ENCODE measurements at regions not wholly inside any gene's neighbourhood (a gene's known extent, or its start where the extent isn't known, plus 50 kb on each side); places are given as distances from the start of the nearest gene placed in this dataset.

DNA sequence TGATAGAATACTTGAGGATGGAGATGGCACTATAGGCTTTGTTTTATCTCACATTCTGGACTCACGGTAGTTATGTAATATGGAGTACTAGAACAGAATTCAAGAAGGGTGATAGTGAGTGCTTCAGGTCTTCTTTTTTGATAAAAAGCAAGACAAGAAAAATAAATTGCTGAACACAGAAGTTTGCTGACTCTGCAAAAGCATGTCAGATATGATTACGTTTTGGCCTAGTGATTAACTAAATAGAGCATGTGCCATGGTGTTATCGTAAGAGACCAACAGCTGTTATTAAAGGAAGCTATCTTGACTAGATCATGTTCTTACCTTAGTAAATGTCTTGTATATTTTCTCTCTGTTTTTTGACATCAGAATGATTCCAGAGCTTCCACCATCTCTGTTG, 436.9 kb upstream of the LCORL start:
- intact Hi-C loops (cut with micrococcal nuclease; ENCODE audit: unreplicated experiment): no loop called here
- no peaks in the 10 kb centered on the region for H4K20me1 ChIP-seq (ENCODE audit: insufficient read depth, low read length)
- no peaks in the 10 kb centered on the region for H3K36me3 ChIP-seq (replicated peaks in 1 of 2; ENCODE audit: control insufficient read depth in 1 of 2, insufficient read depth in 2 of 2, low read length in 2 of 2)
- no peak overlapping the region for H3K4me2 ChIP-seq (ENCODE audit: low read depth, low read length)
- TF ChIP-seq RBAK (CRISPR knock-in tag; IDR thresholded peaks at IDR 0.05) (no peak), MAFK (conservative IDR thresholded peaks at IDR 0.05 in 1 of 2, IDR thresholded peaks at IDR 0.05 in 1 of 2; ENCODE audit: low read length in 2 of 2) (peak; percentile 89 to 96), MAFF (IDR thresholded peaks at IDR 0.05; ENCODE audit: low read depth, low read length) (peak; percentile 92)
- TF ChIP-seq, protein P1, sequence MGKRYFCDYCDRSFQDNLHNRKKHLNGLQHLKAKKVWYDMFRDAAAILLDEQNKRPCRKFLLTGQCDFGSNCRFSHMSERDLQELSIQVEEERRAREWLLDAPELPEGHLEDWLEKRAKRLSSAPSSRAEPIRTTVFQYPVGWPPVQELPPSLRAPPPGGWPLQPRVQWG (CRISPR knock-in tag; IDR thresholded peaks at IDR 0.05; ENCODE audit: borderline replicate concordance, low read depth): no peak
- no peak overlapping the region for H3K4me3 ChIP-seq (replicated peaks in 1 of 3; ENCODE audit: insufficient read depth in 1 of 3, low read depth in 2 of 3, low read length in 3 of 3)
- WGBS (ENCODE audit: low lambda C conversion rate): 46% methylated on average over 3 of the region's 3 CpGs
- H3K27me3 ChIP-seq (ENCODE audit: control insufficient read depth in 1 of 2, insufficient read depth in 2 of 2, low read length in 2 of 2): no peaks in the 10 kb centered on the region
- ChIA-PET POLR2A (no interaction called here), CTCF (ENCODE audit: low intra/inter-chr PET ratio, low total read pairs) (no interaction called here)
- H3K79me2 ChIP-seq (ENCODE audit: insufficient read depth, low read length): no peaks in the 10 kb centered on the region
- H3K9ac ChIP-seq (ENCODE audit: insufficient read depth, low read depth, low read length): no peak overlapping the region
- H2AFZ ChIP-seq (ENCODE audit: low read length): no peak overlapping the region
- H3K4me1 ChIP-seq (ENCODE audit: insufficient read depth, low read length): no peaks in the 10 kb centered on the region
- no TSS peak for BruUV-seq (replicated peaks)
- FAIRE-seq (no peak), ATAC-seq (no peak), DNase-seq (ENCODE audit: low spot score) (no peak)
- H3K9me3 ChIP-seq (ENCODE audit: low read length): no peaks in the 10 kb centered on the region; the same call in 1 of the 2 replicates
- no peak overlapping the region for H3K27ac ChIP-seq (ENCODE audit: extremely low read length, insufficient read depth, low read length)
- in situ Hi-C loops (cut with HindIII; ENCODE audit: extremely low pct_ligation_motif_present, low pct_unique_long_range_greater_than_20kb): no loop called here

DNA sequence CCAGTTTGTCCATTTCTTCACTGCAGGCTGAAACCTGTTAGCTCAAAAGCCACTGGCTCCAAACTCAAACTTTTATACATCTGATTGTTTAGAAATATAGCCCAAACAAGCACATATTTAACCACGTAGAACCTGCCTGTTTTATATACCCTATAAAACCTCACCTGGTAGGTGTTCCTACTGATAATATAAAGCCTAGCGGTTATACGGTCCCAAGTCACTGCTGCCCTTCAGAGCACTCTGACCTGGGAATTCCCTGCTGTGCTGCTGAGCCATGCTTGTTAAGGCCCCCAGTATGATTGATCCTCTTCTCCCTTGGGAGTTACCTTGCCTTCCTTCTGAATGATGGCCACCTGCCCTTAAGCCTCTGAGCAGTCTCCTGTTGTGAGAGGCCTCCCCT, 432.8 kb upstream of the LCORL start:
- no TSS peak for BruUV-seq (replicated peaks)
- H3K9me3 ChIP-seq (ENCODE audit: low read length): no peaks in the 10 kb centered on the region
- no peak overlapping the region for H3K9ac ChIP-seq (ENCODE audit: insufficient read depth, low read depth, low read length)
- no peaks in the 10 kb centered on the region for H3K36me3 ChIP-seq (replicated peaks in 1 of 2; ENCODE audit: control insufficient read depth in 1 of 2, insufficient read depth in 2 of 2, low read length in 2 of 2)
- H3K79me2 ChIP-seq (ENCODE audit: insufficient read depth, low read length): no peaks in the 10 kb centered on the region
- no peak for DNase-seq (ENCODE audit: low spot score)
- no peaks in the 10 kb centered on the region for H3K27me3 ChIP-seq (ENCODE audit: control insufficient read depth in 1 of 2, insufficient read depth in 2 of 2, low read length in 2 of 2)
- H3K4me3 ChIP-seq (replicated peaks in 1 of 3; ENCODE audit: insufficient read depth in 1 of 3, low read depth in 2 of 3, low read length in 3 of 3): no peak overlapping the region
- ChIA-PET POLR2A (no interaction called here), CTCF (ENCODE audit: low intra/inter-chr PET ratio, low total read pairs) (no interaction called here)
- H2AFZ ChIP-seq (ENCODE audit: low read length): no peak overlapping the region
- no peaks in the 10 kb centered on the region for H3K4me1 ChIP-seq (ENCODE audit: insufficient read depth, low read length)
- ATAC-seq: no peak
- intact Hi-C loops (cut with micrococcal nuclease; ENCODE audit: unreplicated experiment): no loop called here
- FAIRE-seq: no peak
- no peaks in the 10 kb centered on the region for H4K20me1 ChIP-seq (ENCODE audit: insufficient read depth, low read length)
- 62% methylated on average over 3 of the region's 3 CpGs for WGBS (ENCODE audit: low lambda C conversion rate)
- in situ Hi-C loops (cut with HindIII; ENCODE audit: extremely low pct_ligation_motif_present, low pct_unique_long_range_greater_than_20kb): no loop called here
- H3K27ac ChIP-seq (ENCODE audit: extremely low read length, insufficient read depth, low read length): no peak overlapping the region
- H3K4me2 ChIP-seq (ENCODE audit: low read depth, low read length): no peak overlapping the region
- no peak for TF ChIP-seq POLR2A (IDR thresholded peaks at IDR 0.05; ENCODE audit: insufficient read depth in 1 of 2, low read depth in 2 of 2, low read length in 2 of 2)
- no peak for TF ChIP-seq ZSCAN31 (CRISPR knock-in tag; IDR thresholded peaks at IDR 0.05; ENCODE audit: low read depth)
- no peak for TF ChIP-seq RBFOX2 (IDR thresholded peaks at IDR 0.05; ENCODE audit: low read depth, low read length)
- no peak for TF ChIP-seq ZNF382 (CRISPR knock-in tag; IDR thresholded peaks at IDR 0.05; ENCODE audit: borderline replicate concordance)
- TF ChIP-seq U2AF2 (IDR thresholded peaks at IDR 0.05; ENCODE audit: low read depth, low read length): no peak
- TF ChIP-seq, protein P2, sequence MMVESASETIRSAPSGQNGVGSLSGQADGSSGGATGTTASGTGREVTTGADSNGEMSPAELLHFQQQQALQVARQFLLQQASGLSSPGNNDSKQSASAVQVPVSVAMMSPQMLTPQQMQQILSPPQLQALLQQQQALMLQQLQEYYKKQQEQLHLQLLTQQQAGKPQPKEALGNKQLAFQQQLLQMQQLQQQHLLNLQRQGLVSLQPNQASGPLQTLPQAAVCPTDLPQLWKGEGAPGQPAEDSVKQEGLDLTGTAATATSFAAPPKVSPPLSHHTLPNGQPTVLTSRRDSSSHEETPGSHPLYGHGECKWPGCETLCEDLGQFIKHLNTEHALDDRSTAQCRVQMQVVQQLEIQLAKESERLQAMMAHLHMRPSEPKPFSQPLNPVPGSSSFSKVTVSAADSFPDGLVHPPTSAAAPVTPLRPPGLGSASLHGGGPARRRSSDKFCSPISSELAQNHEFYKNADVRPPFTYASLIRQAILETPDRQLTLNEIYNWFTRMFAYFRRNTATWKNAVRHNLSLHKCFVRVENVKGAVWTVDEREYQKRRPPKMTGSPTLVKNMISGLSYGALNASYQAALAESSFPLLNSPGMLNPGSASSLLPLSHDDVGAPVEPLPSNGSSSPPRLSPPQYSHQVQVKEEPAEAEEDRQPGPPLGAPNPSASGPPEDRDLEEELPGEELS (CRISPR knock-in tag; IDR thresholded peaks at IDR 0.05): no peak
- TF ChIP-seq MED1 (CRISPR knock-in tag; IDR thresholded peaks at IDR 0.05): no peak
- no peak for TF ChIP-seq NR1H2 (CRISPR knock-in tag; IDR thresholded peaks at IDR 0.05; ENCODE audit: borderline replicate concordance, low read depth)
- no peak for TF ChIP-seq ZFX (CRISPR knock-in tag; IDR thresholded peaks at IDR 0.05; ENCODE audit: low read depth)
- TF ChIP-seq, protein P3, sequence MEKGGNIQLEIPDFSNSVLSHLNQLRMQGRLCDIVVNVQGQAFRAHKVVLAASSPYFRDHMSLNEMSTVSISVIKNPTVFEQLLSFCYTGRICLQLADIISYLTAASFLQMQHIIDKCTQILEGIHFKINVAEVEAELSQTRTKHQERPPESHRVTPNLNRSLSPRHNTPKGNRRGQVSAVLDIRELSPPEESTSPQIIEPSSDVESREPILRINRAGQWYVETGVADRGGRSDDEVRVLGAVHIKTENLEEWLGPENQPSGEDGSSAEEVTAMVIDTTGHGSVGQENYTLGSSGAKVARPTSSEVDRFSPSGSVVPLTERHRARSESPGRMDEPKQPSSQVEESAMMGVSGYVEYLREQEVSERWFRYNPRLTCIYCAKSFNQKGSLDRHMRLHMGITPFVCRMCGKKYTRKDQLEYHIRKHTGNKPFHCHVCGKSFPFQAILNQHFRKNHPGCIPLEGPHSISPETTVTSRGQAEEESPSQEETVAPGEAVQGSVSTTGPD (CRISPR knock-in tag; IDR thresholded peaks at IDR 0.05): no peak
- TF ChIP-seq AGO2 (optimal IDR thresholded peaks at IDR 0.05; ENCODE audit: low read depth, low read length): no peak
- no peak for TF ChIP-seq SUZ12 (IDR thresholded peaks at IDR 0.05; ENCODE audit: low read depth, low read length)
- no peak for TF ChIP-seq ZNF335 (CRISPR knock-in tag; IDR thresholded peaks at IDR 0.05)
- TF ChIP-seq DR1 (CRISPR knock-in tag; IDR thresholded peaks at IDR 0.05): no peak

Data from HepG2 (cell line).